IPS-18a (cell line): ENCODE measurements at regions not wholly inside any gene's neighbourhood (a gene's known extent, or its start where the extent isn't known, plus 50 kb on each side); places are given as distances from the start of the nearest gene placed in this dataset.

Source experiments
- H3K27ac ChIP-seq: one replicate; pipeline ENCODE4 v1.5.1; 2013; ENCODE audit warnings: low read length
- H3K27me3 ChIP-seq: one replicate; pipeline ENCODE4 v1.6.1; 2013; ENCODE audit warnings: mild to moderate bottlenecking, low read length; ENCODE audit not compliant: control insufficient read depth, insufficient read depth
- H3K36me3 ChIP-seq: one replicate; pipeline ENCODE4 v1.6.1; 2013; ENCODE audit warnings: low read depth, low read length; ENCODE audit not compliant: control insufficient read depth
- H3K4me1 ChIP-seq: one replicate; pipeline ENCODE4 v1.6.1; 2013; ENCODE audit warnings: low read depth, low read length; ENCODE audit not compliant: control insufficient read depth
- H3K4me3 ChIP-seq: one replicate; pipeline ENCODE4 v1.5.1; 2013; ENCODE audit warnings: low read length
- H3K9ac ChIP-seq: one replicate; pipeline ENCODE4 v1.6.1; 2013; ENCODE audit warnings: mild to moderate bottlenecking, low read length, moderate library complexity
- H3K9me3 ChIP-seq: one replicate; pipeline ENCODE4 v1.6.1; 2013; ENCODE audit warnings: low read depth, low read length; ENCODE audit not compliant: control insufficient read depth

- no peak overlapping the region for H3K4me3 ChIP-seq
- H3K36me3 ChIP-seq = no peaks in the 10 kb centered on the region
- H3K9me3 ChIP-seq = no peaks in the 10 kb centered on the region
- no peak overlapping the region for H3K9ac ChIP-seq
- no peaks in the 10 kb centered on the region for H3K4me1 ChIP-seq
- H3K27me3 ChIP-seq = no peaks in the 10 kb centered on the region
- no peak overlapping the region for H3K27ac ChIP-seq
These were observed 50.9 kb upstream of the A1CF start for GRCh38 chr10:50936335-50936734.

- Histone ChIP-seq H3K36me3 (no peaks in the 10 kb centered on the region), H3K27me3 (no peaks in the 10 kb centered on the region), H3K4me1 (no peaks in the 10 kb centered on the region), H3K4me3 (no peak overlapping the region), H3K27ac (no peak overlapping the region), H3K9me3 (no peaks in the 10 kb centered on the region), H3K9ac (no peak overlapping the region)
These were observed 51.9 kb upstream of the A1CF start for GRCh38 chr10:50937230-50937907.

- no peaks in the 10 kb centered on the region for H3K9me3 ChIP-seq
- no peaks in the 10 kb centered on the region for H3K4me1 ChIP-seq
- H3K27ac ChIP-seq = no peak overlapping the region
These were observed 56.2 kb upstream of the A1CF start for GRCh38 chr10:50941629-50942028.

GRCh38 chr10:50946991-50947781, 61.8 kb upstream of the A1CF start:
- Histone ChIP-seq H3K27me3 (no peaks in the 10 kb centered on the region), H3K27ac (no peak overlapping the region), H3K4me1 (no peaks in the 10 kb centered on the region), H3K9ac (no peak overlapping the region), H3K9me3 (no peaks in the 10 kb centered on the region), H3K4me3 (no peak overlapping the region), H3K36me3 (no peaks in the 10 kb centered on the region)

More at GRCh38 chr10:50941629-50942028, 56.2 kb upstream of the A1CF start:
- no peak overlapping the region for H3K9ac ChIP-seq
- no peak overlapping the region for H3K4me3 ChIP-seq
- H3K36me3 ChIP-seq = no peaks in the 10 kb centered on the region
- H3K27me3 ChIP-seq = no peaks in the 10 kb centered on the region

GRCh38 chr10:50951365-50951764, 65.9 kb upstream of the A1CF start:
- H3K9me3 ChIP-seq = no peaks in the 10 kb centered on the region
- H3K9ac ChIP-seq = no peak overlapping the region
- H3K36me3 ChIP-seq = no peaks in the 10 kb centered on the region
- H3K27me3 ChIP-seq = no peaks in the 10 kb centered on the region
- no peak overlapping the region for H3K4me3 ChIP-seq
- H3K27ac ChIP-seq = no peak overlapping the region
- H3K4me1 ChIP-seq = no peaks in the 10 kb centered on the region

- H3K9ac ChIP-seq = no peak overlapping the region
- no peak overlapping the region for H3K4me3 ChIP-seq
- H3K9me3 ChIP-seq = no peaks in the 10 kb centered on the region
- H3K27ac ChIP-seq = no peak overlapping the region
- H3K4me1 ChIP-seq = no peaks in the 10 kb centered on the region
- no peaks in the 10 kb centered on the region for H3K36me3 ChIP-seq
- no peaks in the 10 kb centered on the region for H3K27me3 ChIP-seq
These were observed 75.9 kb upstream of the A1CF start for GRCh38 chr10:50961297-50961696.

GRCh38 chr10:50963063-50963462, 77.6 kb upstream of the A1CF start:
- Histone ChIP-seq H3K27ac (no peak overlapping the region), H3K36me3 (no peaks in the 10 kb centered on the region), H3K4me3 (no peak overlapping the region), H3K9ac (no peak overlapping the region), H3K27me3 (no peaks in the 10 kb centered on the region), H3K4me1 (no peaks in the 10 kb centered on the region), H3K9me3 (no peaks in the 10 kb centered on the region)

- Histone ChIP-seq H3K4me3 (no peak overlapping the region), H3K4me1 (no peaks in the 10 kb centered on the region), H3K27ac (no peak overlapping the region), H3K9me3 (no peaks in the 10 kb centered on the region), H3K36me3 (no peaks in the 10 kb centered on the region), H3K27me3 (no peaks in the 10 kb centered on the region), H3K9ac (no peak overlapping the region)
These were observed 83.1 kb upstream of the A1CF start for GRCh38 chr10:50968386-50969091.

- Histone ChIP-seq H3K9ac (no peak overlapping the region), H3K9me3 (no peaks in the 10 kb centered on the region), H3K4me1 (no peaks in the 10 kb centered on the region), H3K27me3 (no peaks in the 10 kb centered on the region), H3K4me3 (no peak overlapping the region), H3K27ac (no peak overlapping the region), H3K36me3 (no peaks in the 10 kb centered on the region)
These were observed 87.2 kb upstream of the A1CF start for GRCh38 chr10:50972591-50972990.

- Histone ChIP-seq H3K4me3 (no peak overlapping the region), H3K4me1 (no peaks in the 10 kb centered on the region), H3K27ac (no peak overlapping the region), H3K9me3 (no peaks in the 10 kb centered on the region), H3K9ac (no peak overlapping the region), H3K36me3 (no peaks in the 10 kb centered on the region), H3K27me3 (no peaks in the 10 kb centered on the region)
These were observed 92.9 kb upstream of the PRKG1 start for GRCh38 chr10:50981385-50981784.

GRCh38 chr10:50981904-50982303, 92.4 kb upstream of the PRKG1 start:
- H3K4me3 ChIP-seq = no peak overlapping the region
- no peak overlapping the region for H3K27ac ChIP-seq
- no peaks in the 10 kb centered on the region for H3K27me3 ChIP-seq

More at GRCh38 chr10:50981904-50982303, 92.4 kb upstream of the PRKG1 start:
- H3K9ac ChIP-seq = no peak overlapping the region
- H3K4me1 ChIP-seq = no peaks in the 10 kb centered on the region
- no peaks in the 10 kb centered on the region for H3K9me3 ChIP-seq
- H3K36me3 ChIP-seq = no peaks in the 10 kb centered on the region
